BE2C (cell line): ENCODE measurements at regions not wholly inside any gene's neighbourhood (a gene's known extent, or its start where the extent isn't known, plus 50 kb on each side); places are given as distances from the start of the nearest gene placed in this dataset.

Experiments used
- DNase-seq: peaks from one replicate; pipeline ENCODE4 v3.0.0-alpha.2; 2020
- H3K27me3 ChIP-seq: fragments of 250-450 bp; sonication (Bioruptor Pico); 2 replicates; pipeline ENCODE4 v1.5.1; 2020; ENCODE audit warnings: mild to moderate bottlenecking
- H3K36me3 ChIP-seq: fragments of 250-450 bp; sonication (Bioruptor Pico); 2 replicates; pipeline ENCODE4 v1.5.1; 2020; ENCODE audit warnings: mild to moderate bottlenecking
- H3K4me1 ChIP-seq: fragments of 250-450 bp; sonication (Bioruptor Pico); 2 replicates; pipeline ENCODE4 v1.5.1; 2020
- H3K4me3 ChIP-seq: 2 replicates; pipeline ENCODE4 v1.5.1; 2011; ENCODE audit warnings: low read depth, low read length
- H3K9me3 ChIP-seq: fragments of 250-450 bp; sonication (Bioruptor Pico); 2 replicates; pipeline ENCODE4 v1.5.1; 2020
- TF ChIP-seq, protein P1 (sequence below): IDR thresholded peaks from 2 replicates; pipeline ENCODE4 v1.5.1; 2012; ENCODE audit warnings: mild to moderate bottlenecking, low read depth, low read length

- Histone ChIP-seq H3K4me3 (no peak overlapping the region), H3K4me1 (no peaks in the 10 kb centered on the region), H3K9me3 (no peaks in the 10 kb centered on the region), H3K27me3 (peaks cover 2% of the 10 kb centered on the region), H3K36me3 (no peaks in the 10 kb centered on the region)
- no peak for DNase-seq
- TF ChIP-seq, protein P1, sequence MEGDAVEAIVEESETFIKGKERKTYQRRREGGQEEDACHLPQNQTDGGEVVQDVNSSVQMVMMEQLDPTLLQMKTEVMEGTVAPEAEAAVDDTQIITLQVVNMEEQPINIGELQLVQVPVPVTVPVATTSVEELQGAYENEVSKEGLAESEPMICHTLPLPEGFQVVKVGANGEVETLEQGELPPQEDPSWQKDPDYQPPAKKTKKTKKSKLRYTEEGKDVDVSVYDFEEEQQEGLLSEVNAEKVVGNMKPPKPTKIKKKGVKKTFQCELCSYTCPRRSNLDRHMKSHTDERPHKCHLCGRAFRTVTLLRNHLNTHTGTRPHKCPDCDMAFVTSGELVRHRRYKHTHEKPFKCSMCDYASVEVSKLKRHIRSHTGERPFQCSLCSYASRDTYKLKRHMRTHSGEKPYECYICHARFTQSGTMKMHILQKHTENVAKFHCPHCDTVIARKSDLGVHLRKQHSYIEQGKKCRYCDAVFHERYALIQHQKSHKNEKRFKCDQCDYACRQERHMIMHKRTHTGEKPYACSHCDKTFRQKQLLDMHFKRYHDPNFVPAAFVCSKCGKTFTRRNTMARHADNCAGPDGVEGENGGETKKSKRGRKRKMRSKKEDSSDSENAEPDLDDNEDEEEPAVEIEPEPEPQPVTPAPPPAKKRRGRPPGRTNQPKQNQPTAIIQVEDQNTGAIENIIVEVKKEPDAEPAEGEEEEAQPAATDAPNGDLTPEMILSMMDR, result no peak
Observed at GRCh38 chr21:38714999-38715398, 90.7 kb upstream of the ETS2 start.

DNA sequence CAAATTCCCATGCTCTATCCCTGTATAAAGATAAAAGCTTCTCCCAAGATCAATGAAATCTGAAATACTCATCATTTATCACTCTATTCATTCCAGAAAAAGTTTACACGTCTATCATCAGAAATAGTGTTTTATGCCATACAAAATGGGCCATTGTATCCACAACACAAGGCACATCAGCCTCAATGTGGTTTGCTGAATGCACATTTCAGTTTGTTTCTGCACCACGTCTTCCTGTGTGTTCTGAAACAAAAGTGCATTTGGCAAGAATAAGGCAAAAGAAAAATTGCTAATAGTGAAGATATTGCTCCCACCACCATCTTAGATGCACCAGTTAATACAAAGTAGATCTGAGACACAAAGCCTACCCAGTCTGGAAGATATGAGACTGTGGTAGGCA, 89.6 kb upstream of the ETS2 start:
- DNase-seq, result no peak
- Histone ChIP-seq H3K4me3 (no peak overlapping the region), H3K36me3 (no peaks in the 10 kb centered on the region), H3K4me1 (no peaks in the 10 kb centered on the region), H3K9me3 (no peaks in the 10 kb centered on the region), H3K27me3 (no peaks in the 10 kb centered on the region; the same call in none of the 2 replicates)
- TF ChIP-seq, protein P1, result no peak

DNA sequence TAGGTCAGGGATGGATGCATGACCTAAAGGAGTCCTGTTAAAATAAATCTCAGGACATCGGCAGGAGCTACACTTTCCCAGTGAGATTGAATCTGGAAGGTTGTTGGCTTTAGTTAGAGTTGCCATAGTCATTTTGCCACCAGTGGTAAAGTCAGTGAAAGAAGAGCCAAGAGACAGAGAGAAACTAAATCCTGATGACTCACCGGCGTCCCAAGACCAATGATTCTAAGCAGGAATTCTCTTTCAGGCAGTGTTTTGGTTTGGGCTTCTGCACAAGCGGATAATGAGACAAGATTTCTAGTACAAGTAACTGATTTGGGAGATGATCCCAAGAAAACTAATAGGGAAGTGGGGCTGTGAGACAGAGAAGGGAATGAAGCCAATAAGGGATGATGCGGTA, 88.8 kb upstream of the ETS2 start:
- DNase-seq, result no peak
- Histone ChIP-seq H3K27me3 (no peaks in the 10 kb centered on the region; the same call in 1 of the 2 replicates), H3K4me3 (no peak overlapping the region), H3K4me1 (no peaks in the 10 kb centered on the region), H3K36me3 (no peaks in the 10 kb centered on the region), H3K9me3 (no peaks in the 10 kb centered on the region)
- TF ChIP-seq, protein P1, result no peak

GRCh38 chr21:38718481-38718880, 87.2 kb upstream of the ETS2 start:
- TF ChIP-seq, protein P1, result no peak
- no peaks in the 10 kb centered on the region for H3K27me3 ChIP-seq
- H3K36me3 ChIP-seq, result no peaks in the 10 kb centered on the region
- no peak overlapping the region for H3K4me3 ChIP-seq
- no peak for DNase-seq
- no peaks in the 10 kb centered on the region for H3K9me3 ChIP-seq
- H3K4me1 ChIP-seq, result no peaks in the 10 kb centered on the region

DNA sequence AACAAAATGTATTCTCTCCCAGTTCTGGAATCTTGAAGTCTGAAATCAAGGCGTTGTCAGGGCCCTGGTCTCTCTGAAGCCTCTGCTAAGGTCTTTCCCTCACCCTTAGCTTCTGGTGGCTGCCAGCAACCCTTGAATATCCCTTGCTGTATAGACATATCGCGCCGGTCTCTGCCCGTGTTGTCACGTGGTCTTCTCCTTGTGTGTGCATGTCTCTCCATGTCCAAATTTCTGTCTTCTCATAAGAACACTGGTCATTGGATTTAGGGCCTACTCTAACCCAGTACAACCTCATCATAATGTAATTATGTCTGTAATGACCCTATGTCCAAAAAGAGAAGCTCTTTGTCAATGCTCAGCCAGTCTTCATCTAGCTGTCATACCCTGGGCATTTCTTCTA, 85.7 kb upstream of the ETS2 start:
- H3K36me3 ChIP-seq, result no peaks in the 10 kb centered on the region
- no peaks in the 10 kb centered on the region for H3K9me3 ChIP-seq
- no peaks in the 10 kb centered on the region for H3K27me3 ChIP-seq
- no peak overlapping the region for H3K4me3 ChIP-seq
- TF ChIP-seq, protein P1, result no peak
- H3K4me1 ChIP-seq, result no peaks in the 10 kb centered on the region
- no peak for DNase-seq

- Histone ChIP-seq H3K4me3 (no peak overlapping the region), H3K9me3 (no peaks in the 10 kb centered on the region), H3K4me1 (no peaks in the 10 kb centered on the region), H3K27me3 (no peaks in the 10 kb centered on the region), H3K36me3 (no peaks in the 10 kb centered on the region)
- TF ChIP-seq, protein P1, result no peak
- DNase-seq, result no peak
Observed at GRCh38 chr21:38721055-38721454, 84.7 kb upstream of the ETS2 start.
